C4-2B (cell line): ENCODE measurements at regions not wholly inside any gene's neighbourhood (a gene's known extent, or its start where the extent isn't known, plus 50 kb on each side); places are given as distances from the start of the nearest gene placed in this dataset.
"Not testable (repeated sequence)": the region's sequence is repeated elsewhere in the genome, so short reads cannot be mapped to it uniquely, and the experiment has no call there.

Experiments
- CTCF ChIP-seq: fragments of 450-650 bp; conservative IDR thresholded peaks from 2 replicates; pipeline ENCODE4 v1.5.1; 2017; ENCODE audit warnings: mild to moderate bottlenecking
- ZFX ChIP-seq: fragments of 450-650 bp; IDR thresholded peaks from 2 replicates; pipeline ENCODE4 v1.6.1; 2017

GRCh38 chrX:148128872-148129505 is 147.9 kb downstream of the FMR1NB start:
- TF ChIP-seq CTCF, ZFX: not testable (repeated sequence)
